ENCODE measurements at regions not wholly inside any gene's neighbourhood (a gene's known extent, or its start where the extent isn't known, plus 50 kb on each side); places are given as distances from the start of the nearest gene placed in this dataset.
A peak's percentile ranks its signal among the peaks of the same experiment; 100 is the strongest.

DNA sequence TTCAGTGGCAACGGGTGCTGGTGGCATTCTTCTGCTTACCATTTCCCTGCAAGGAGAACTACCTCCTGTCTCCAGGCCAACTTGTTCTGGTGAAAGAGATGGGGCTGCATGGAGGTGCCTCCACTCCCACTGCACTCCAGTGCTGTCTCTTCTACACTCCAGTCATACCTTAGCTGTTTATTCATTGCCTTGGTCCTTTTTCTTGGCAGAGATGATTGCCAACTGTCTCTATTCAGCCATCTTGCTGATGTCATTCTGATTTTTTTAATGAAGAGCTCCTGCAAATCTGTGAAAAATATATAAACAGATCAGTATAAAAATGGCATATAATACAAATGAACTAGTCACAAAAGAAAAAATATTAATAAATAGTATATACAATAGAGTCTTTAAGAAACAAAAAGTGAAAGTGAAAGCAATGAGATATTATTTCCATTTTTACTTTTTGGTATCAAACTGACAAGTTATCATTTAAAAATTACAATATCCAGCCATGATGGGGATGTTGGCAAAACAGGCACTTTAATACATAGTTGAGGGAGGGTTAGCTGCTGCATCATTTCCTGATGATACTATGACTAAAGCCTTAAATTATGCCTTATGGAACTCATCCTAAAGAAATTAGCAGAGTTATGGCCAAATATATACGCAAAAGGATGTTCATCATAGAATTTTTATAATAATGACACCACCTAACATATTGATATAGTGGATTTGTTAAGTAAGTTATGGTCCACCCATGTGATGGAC lies 109.4 kb downstream of the CARTPT start:
- peaks cover 2% of the 10 kb centered on the region for H3K27me3 Mint-ChIP-seq (ENCODE audit: unreplicated experiment)
- peaks cover 26% of the 10 kb centered on the region for H3K9me3 Mint-ChIP-seq (ENCODE audit: unreplicated experiment)
- H3K4me3 Mint-ChIP-seq (ENCODE audit: unreplicated experiment): no peak overlapping the region
- H3K36me3 Mint-ChIP-seq (ENCODE audit: unreplicated experiment): peaks cover 31% of the 10 kb centered on the region
- H3K27ac Mint-ChIP-seq (ENCODE audit: unreplicated experiment): no peak overlapping the region
- TF ChIP-seq, protein P1, sequence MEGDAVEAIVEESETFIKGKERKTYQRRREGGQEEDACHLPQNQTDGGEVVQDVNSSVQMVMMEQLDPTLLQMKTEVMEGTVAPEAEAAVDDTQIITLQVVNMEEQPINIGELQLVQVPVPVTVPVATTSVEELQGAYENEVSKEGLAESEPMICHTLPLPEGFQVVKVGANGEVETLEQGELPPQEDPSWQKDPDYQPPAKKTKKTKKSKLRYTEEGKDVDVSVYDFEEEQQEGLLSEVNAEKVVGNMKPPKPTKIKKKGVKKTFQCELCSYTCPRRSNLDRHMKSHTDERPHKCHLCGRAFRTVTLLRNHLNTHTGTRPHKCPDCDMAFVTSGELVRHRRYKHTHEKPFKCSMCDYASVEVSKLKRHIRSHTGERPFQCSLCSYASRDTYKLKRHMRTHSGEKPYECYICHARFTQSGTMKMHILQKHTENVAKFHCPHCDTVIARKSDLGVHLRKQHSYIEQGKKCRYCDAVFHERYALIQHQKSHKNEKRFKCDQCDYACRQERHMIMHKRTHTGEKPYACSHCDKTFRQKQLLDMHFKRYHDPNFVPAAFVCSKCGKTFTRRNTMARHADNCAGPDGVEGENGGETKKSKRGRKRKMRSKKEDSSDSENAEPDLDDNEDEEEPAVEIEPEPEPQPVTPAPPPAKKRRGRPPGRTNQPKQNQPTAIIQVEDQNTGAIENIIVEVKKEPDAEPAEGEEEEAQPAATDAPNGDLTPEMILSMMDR (IDR thresholded peaks at IDR 0.05; ENCODE audit: partially characterized antibody, unreplicated experiment): no peak
- no peak for DNase-seq
- peaks cover 17% of the 10 kb centered on the region for H3K4me1 Mint-ChIP-seq (ENCODE audit: low read depth, unreplicated experiment)

DNA sequence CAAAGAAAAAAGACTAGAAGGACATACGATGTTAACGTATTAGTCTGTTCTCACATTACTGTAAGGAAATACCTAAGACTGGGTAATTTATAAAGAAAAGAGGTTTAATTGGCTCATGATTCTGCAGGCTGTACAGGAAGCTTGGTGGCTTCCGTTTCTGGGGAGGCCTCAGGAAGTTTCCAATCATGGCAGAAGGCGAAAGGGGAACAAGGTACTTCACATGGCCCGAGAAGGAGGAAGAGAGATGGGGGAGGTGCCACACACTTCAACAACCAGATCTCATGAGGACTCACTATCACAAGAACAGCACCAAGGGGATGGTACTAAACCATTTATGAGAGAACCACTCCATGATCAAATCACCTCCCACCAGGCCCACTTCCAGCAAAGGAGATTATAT lies 110.1 kb downstream of the CARTPT start:
- Mint-ChIP-seq H3K4me3 (ENCODE audit: unreplicated experiment) (no peak overlapping the region), H3K27me3 (ENCODE audit: unreplicated experiment) (peaks cover 2% of the 10 kb centered on the region), H3K9me3 (ENCODE audit: unreplicated experiment) (peaks cover 19% of the 10 kb centered on the region), H3K36me3 (ENCODE audit: unreplicated experiment) (peaks cover 23% of the 10 kb centered on the region), H3K27ac (ENCODE audit: unreplicated experiment) (no peak overlapping the region), H3K4me1 (ENCODE audit: low read depth, unreplicated experiment) (peaks cover 17% of the 10 kb centered on the region)
- TF ChIP-seq, protein P1 (IDR thresholded peaks at IDR 0.05; ENCODE audit: partially characterized antibody, unreplicated experiment): no peak
- no peak for DNase-seq

DNA sequence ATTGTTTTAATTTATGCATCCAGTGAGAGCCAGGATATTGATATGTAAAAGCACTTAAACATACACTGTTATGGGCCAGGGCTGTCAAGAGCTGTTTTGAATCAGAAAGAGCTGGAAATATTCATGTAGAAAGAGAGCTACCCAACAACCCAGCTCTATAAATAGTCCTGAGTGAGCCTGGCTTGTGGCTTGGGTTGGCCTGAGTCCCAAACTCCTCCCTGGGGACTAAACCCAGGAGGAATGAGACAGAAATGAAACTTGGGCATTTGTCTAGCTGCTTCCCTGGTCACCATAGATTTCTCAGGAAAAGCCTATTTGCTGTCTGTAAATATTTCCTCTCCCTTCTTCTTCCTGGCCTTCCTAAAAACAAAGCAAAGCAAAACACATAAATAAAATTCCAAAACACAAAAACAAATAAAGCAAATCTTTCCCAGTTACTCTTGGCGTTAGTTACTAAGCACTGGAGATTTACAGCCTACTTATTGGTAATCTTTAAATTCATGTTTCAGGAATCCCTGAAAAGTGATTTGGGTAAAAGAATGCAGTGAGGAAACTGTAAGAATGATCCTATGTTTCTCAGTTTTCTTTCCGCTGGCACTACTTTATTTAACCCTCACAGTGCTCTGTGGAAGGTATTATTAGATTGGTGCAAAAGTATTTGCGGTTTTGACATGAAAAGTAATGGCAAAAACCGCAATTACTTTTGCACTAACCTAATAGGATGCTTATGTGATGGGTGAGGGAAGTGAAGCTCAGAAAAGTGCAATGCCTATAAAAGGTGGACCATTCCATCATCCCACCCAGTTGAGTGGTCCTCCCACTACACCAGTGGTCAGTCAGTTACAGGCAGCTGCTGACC lies 111.8 kb downstream of the CARTPT start:
- H3K27me3 Mint-ChIP-seq (ENCODE audit: unreplicated experiment): peaks cover 2% of the 10 kb centered on the region
- H3K4me1 Mint-ChIP-seq (ENCODE audit: low read depth, unreplicated experiment): peaks cover 19% of the 10 kb centered on the region
- H3K27ac Mint-ChIP-seq (ENCODE audit: unreplicated experiment): peak overlapping the region; percentile 12
- TF ChIP-seq, protein P1 (IDR thresholded peaks at IDR 0.05; ENCODE audit: partially characterized antibody, unreplicated experiment): no peak
- H3K4me3 Mint-ChIP-seq (ENCODE audit: unreplicated experiment): peak overlapping the region; percentile 18
- peaks cover 13% of the 10 kb centered on the region for H3K36me3 Mint-ChIP-seq (ENCODE audit: unreplicated experiment)
- DNase-seq: peak; percentile 26
- peaks cover 11% of the 10 kb centered on the region for H3K9me3 Mint-ChIP-seq (ENCODE audit: unreplicated experiment)

DNA sequence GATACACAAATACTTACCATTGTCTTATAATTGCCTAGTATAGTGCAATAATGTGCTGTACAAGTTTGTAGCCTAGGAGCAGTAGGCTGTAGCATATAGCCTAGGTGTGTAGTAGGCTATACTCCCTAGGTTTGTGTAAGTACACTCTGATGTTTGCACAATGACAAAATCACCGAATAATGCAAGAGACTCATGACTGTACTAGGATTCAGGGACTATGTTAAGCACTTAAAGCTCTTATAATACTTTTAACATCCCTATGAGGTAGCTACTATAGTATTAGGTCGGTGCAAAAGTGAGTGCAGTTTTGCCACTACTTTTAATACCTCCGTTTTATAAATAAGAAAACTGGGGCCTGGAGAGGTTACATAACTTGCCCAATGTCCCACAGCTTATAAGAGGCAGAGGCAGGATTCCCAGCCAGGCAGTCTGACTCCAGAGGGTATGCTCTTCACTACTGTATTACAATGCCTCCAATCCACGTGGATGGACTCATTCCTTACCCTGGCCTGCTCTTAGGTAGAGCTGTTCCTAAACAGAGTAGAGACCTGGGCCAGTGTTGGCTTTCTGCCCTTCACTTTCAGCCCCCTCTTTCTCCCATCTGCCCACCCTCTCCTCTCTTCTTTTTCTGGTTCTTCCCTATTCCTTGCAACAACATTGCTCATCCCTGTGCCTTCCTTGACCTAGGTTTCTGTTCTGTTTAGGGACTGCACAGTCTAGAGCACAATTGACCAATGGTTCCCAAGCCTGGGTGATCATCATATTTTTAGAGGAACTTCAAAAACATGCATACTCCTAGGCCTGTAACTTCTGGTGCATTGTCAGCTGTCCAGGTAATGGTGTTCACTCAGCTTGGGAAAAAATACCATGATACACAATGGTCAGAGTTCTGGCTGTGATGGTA lies 114.0 kb downstream of the CARTPT start:
- peaks cover 39% of the 10 kb centered on the region for H3K4me1 Mint-ChIP-seq (ENCODE audit: low read depth, unreplicated experiment)

More for the DNA sequence above, 114.0 kb downstream of the CARTPT start:
- H3K27me3 Mint-ChIP-seq (ENCODE audit: unreplicated experiment): no peaks in the 10 kb centered on the region
- no peak for DNase-seq
- H3K4me3 Mint-ChIP-seq (ENCODE audit: unreplicated experiment): no peak overlapping the region
- no peak overlapping the region for H3K27ac Mint-ChIP-seq (ENCODE audit: unreplicated experiment)
- no peaks in the 10 kb centered on the region for H3K36me3 Mint-ChIP-seq (ENCODE audit: unreplicated experiment)
- peaks cover 2% of the 10 kb centered on the region for H3K9me3 Mint-ChIP-seq (ENCODE audit: unreplicated experiment)
- TF ChIP-seq, protein P1 (IDR thresholded peaks at IDR 0.05; ENCODE audit: partially characterized antibody, unreplicated experiment): no peak

Data from glutamatergic neuron (in vitro differentiated cells).